HG03139 (cell line): ENCODE measurements at regions not wholly inside any gene's neighbourhood (a gene's known extent, or its start where the extent isn't known, plus 50 kb on each side); places are given as distances from the start of the nearest gene placed in this dataset.

Source experiments
- ATAC-seq: cut with Tn5 transposase; IDR thresholded peaks from one replicate; pipeline ENCODE4 v1.9.1; 2021; ENCODE audit not compliant: unreplicated experiment

- no peak for ATAC-seq
Observed at GRCh38 chr4:85381968-85382367, 93.0 kb upstream of the ARHGAP24 start.

GRCh38 chr4:85391071-85391470 lies 83.9 kb upstream of the ARHGAP24 start:
- no peak for ATAC-seq

DNA sequence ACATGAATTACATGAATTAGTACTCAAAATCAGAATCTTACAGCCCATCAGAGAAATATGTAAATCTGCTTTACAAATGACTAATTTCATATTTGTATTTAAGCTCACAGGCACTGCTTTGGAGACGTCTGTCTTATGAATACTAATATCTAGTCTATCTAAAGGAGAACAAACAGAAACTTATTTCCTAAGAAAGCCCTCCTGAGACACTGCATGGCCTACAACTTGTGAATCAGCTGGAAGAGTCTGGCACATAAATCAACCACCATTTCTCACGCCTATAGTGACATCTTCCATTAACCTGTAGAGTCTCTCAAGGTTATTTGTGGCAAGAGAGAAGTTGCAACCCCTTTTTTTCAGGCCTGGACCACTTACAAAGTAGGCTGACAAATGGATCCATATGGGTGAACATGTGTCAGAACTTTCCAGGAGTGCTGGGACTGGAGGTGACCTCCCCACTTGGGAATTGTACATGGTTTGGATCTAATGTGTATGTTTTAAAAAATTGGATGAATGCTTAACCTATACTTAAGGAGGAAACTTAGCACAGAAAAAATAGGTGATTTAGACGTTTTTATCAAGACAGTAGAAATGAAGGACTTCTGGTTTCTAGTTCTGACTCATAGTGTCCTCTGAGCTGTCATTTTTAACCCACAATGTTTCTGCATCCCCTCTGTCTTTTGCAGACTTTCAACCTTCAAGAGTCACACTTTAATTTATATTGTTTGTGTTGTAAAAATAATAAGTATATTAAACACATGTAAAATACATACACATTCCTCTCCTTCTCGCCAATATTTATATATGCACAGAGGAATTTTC lies 83.2 kb upstream of the ARHGAP24 start:
- ATAC-seq, result peak; percentile 88

- peak; percentile 42 for ATAC-seq
Observed at GRCh38 chr4:85393201-85393600, 81.7 kb upstream of the ARHGAP24 start.

DNA sequence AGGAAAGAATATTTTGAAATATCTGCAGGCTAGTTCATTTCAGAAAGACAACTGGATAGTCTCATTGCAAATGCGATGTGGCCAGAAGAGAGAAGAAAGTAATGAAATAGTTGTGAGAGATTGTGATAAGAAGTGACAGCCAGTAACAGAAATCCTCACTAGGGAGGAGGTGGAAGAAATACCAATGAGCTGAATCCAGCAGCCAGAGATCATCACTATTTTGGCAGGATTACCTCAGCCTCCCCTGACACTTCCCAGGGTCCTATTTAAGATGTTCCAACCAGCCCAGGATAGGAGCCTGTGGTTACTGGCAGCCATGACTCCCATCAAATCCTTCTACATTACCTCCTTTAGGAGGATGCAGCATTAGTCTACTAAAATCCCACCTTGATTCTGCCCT lies 76.7 kb upstream of the ARHGAP24 start:
- ATAC-seq, result no peak

- ATAC-seq, result no peak
Observed at GRCh38 chr4:85399270-85399669, 75.7 kb upstream of the ARHGAP24 start.

DNA sequence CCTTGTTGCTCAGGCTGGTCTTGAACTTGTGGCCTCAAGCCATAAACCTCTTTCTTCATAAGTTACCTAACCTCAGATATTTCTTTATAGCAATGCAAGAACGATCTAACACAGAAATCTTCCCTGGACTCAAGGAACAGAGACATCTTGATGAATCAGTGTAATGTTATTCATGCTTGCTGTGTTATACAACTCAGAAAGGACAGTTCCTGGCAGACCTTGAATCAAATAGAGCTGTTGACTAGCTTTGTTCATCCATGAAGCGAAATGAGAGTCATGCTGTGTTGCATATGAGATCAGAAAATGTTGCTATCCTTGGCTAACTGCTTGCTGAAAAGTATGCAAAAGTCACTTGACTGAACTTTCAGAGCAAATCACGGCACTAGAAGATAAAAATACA lies 72.6 kb upstream of the ARHGAP24 start:
- ATAC-seq, result no peak

DNA sequence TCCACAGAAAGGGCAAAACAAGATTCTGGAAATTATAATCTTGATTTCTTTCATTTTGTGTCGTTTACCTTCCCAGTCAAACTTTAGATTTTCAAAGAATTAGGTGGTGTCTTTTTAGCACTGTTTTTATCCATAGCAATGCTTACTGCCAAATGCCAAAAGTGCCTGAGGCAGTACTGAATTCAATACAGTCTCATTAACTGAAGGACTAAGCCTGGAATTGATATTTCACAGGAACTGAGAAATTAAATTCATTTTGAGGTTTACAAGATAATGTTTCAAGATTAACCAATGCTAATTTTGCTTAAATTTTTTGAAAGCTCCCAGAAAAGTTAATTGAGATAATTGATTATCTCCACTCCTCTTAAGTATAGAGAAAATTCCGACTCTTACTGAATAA lies 68.8 kb upstream of the ARHGAP24 start:
- no peak for ATAC-seq

DNA sequence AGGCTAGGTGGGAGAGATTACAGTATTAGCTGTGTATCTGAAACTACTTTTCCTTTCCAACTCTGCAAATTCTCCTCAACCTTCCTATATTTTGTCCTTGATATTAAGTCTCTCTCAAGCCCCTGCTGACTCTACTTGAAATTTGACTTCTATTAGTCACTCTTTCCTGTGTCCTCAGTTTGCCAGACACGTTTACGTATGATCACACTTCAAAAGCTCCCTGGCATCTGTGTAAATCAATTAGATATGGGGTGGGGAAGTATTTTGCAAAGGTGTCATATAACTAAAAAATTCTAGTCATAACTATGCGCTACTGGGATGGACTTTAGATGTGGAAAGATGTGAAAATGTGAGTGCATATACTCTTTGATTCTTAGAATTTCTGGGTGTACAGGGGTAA lies 67.4 kb upstream of the ARHGAP24 start:
- ATAC-seq, result no peak

- ATAC-seq, result no peak
Observed at GRCh38 chr4:85408301-85408700, 66.6 kb upstream of the ARHGAP24 start.

GRCh38 chr4:85409251-85409650 lies 65.7 kb upstream of the ARHGAP24 start:
- ATAC-seq, result no peak

- no peak for ATAC-seq
Observed at GRCh38 chr4:85411386-85411785, 63.6 kb upstream of the ARHGAP24 start.

DNA sequence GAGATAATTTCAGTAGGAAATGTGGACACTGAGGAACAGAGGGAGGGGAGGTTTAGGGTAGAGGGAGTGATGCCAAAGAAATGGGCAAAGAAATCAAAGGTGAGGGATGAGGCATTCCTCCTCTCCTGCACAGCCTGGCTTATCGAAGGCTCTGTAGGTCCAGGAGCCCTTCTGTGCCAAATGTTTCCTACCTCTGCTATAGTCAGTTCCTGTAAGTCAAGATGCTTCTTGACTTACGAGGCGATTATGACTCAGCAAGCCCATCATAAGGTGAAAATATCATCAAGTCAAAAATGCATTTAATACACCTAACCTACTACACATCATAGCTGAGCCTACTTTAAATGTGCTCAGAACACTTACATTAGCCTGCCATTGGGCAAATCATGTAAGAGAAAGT lies 60.0 kb upstream of the ARHGAP24 start:
- no peak for ATAC-seq

GRCh38 chr4:85416094-85416493 lies 58.9 kb upstream of the ARHGAP24 start:
- ATAC-seq, result no peak

DNA sequence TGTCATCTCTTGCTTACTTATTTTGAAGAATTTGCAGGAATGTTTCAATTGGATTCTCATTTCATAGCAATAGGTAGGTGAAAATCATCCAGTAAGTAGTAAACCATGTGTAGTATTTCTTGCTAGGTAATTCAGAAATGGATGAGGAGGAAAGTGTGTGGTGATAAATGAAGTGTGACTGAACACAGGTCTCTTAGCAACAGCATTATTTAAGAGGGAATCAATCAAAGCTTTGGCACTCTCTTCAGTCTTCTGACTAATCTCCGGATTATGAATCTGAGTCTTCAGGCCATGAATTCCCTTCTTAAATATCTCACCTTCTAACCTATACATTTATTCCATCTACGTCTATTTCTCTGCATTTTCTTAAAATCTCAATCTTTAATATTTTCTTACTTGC lies 55.8 kb upstream of the ARHGAP24 start:
- ATAC-seq, result no peak

- no peak for ATAC-seq
Observed at GRCh38 chr4:85420831-85421230, 54.1 kb upstream of the ARHGAP24 start.

DNA sequence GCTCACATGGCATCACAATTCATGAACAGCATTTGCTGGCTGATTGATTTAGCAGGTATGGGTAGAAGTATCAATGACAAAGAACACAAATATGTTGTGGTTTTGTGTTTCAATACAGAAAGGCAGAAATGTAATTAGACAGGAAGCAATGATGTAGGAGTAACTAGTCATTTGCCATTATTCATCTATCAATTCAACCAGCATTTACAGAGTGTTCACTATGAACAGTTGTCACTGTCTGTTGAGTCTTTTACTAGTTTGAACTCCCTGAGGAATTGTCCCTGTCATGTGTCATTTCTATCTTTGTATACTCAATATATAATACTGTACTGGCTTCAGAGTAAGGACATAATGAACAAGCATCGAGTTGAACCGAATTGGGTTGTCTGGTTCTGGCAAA lies 51.5 kb upstream of the ARHGAP24 start:
- ATAC-seq, result peak; percentile 54
